GM12878 (cell line): ENCODE measurements at regions not wholly inside any gene's neighbourhood (a gene's known extent, or its start where the extent isn't known, plus 50 kb on each side); places are given as distances from the start of the nearest gene placed in this dataset.

Experiments
- ATAC-seq: fragments of 200-7000 bp; cut with Tn5 transposase; 3 replicates; pipeline ENCODE4 v1.9.1; 2020; ENCODE audit warnings: mild to moderate bottlenecking, moderate library complexity
- BruUV-seq: library from RNA; stranded (reverse); fragments of 400-500 nt; replicated peaks from 2 replicates; lab custom pipeline; 2021; lab: Mats Ljungman, UMichigan
- CTCF ChIA-PET: fragments of 300-600 bp; sonication (Branson Sonifier 250); formaldehyde crosslinking; extraction: SDS; loops from one replicate; lab custom pipeline; 2021; ENCODE audit warnings: inconsistent platforms; lab: Yijun Ruan, JAX
- POLR2A ChIA-PET: fragments of 350-600 bp; formaldehyde crosslinking; extraction: SDS; loops from one replicate; lab custom pipeline; 2021; ENCODE audit warnings: inconsistent platforms; lab: Charles Lee
- RAD21 ChIA-PET: fragments of 300-600 bp; sonication (Branson Sonifier 250); formaldehyde crosslinking; loops from one replicate; lab custom pipeline; 2023; ENCODE audit warnings: antibody characterized with exemption; ENCODE audit not compliant: unreplicated experiment; lab: Charles Lee
- SMC1A ChIA-PET: fragments of 300-600 bp; sonication (Branson Sonifier 250); formaldehyde crosslinking; loops from one replicate; lab custom pipeline; 2023; ENCODE audit not compliant: unreplicated experiment, uncharacterized antibody; lab: Charles Lee
- DNase-seq: peaks from one replicate; pipeline ENCODE4 v3.0.0-alpha.2; 2011; ENCODE audit warnings: low read depth, low spot score
- FAIRE-seq: peaks from 3 replicates; lab custom pipeline; 2011; peaks lifted over from hg19 to GRCh38; lab: Jason Lieb, UNC
- H2AFZ ChIP-seq: 2 replicates; pipeline ENCODE4 v1.6.0; 2011; ENCODE audit warnings: low read depth, low read length, control low read depth; ENCODE audit not compliant: control insufficient read depth
- H3K27ac ChIP-seq: 2 replicates; pipeline ENCODE4 v1.5.1; 2011; ENCODE audit warnings: control low read depth; ENCODE audit not compliant: control insufficient read depth, insufficient read depth
- H3K27me3 ChIP-seq, 2 experiments: replicated peaks in 1 of 2; 2 replicates each; pipeline versions ENCODE4 v1.6.0 to v1.6.1; 2011; ENCODE audit warnings: low read length in 1 of 2; ENCODE audit not compliant: control insufficient read depth in 2 of 2, insufficient read depth in 2 of 2
- H3K36me3 ChIP-seq, 2 experiments: 2 replicates each; pipeline ENCODE4 v1.5.1; 2011; ENCODE audit warnings: low read length in 1 of 2; ENCODE audit not compliant: control insufficient read depth in 2 of 2, insufficient read depth in 2 of 2
- H3K4me1 ChIP-seq: 2 replicates; pipeline ENCODE4 v1.6.1; 2011; ENCODE audit warnings: mild to moderate bottlenecking, low read length, moderate library complexity, mixed read lengths; ENCODE audit not compliant: control insufficient read depth, insufficient read depth
- H3K4me2 ChIP-seq: 2 replicates; pipeline ENCODE4 v1.6.0; 2011; ENCODE audit warnings: control low read depth; ENCODE audit not compliant: control insufficient read depth, insufficient read depth
- H3K4me3 ChIP-seq: fragments of 200-600 bp; sonication (generic); 2 replicates; pipeline ENCODE4 v1.5.1; 2016
- H3K79me2 ChIP-seq: 2 replicates; pipeline ENCODE4 v1.6.0; 2011; ENCODE audit warnings: low read length; ENCODE audit not compliant: control insufficient read depth, insufficient read depth
- H3K9ac ChIP-seq: 2 replicates; pipeline ENCODE4 v1.8.0; 2011; ENCODE audit warnings: low read length, control low read depth, mixed read lengths; ENCODE audit not compliant: control insufficient read depth, insufficient read depth
- H3K9me3 ChIP-seq: replicated peaks from 3 replicates; pipeline ENCODE4 v1.5.1; 2011; ENCODE audit warnings: mild to moderate bottlenecking, low read length; ENCODE audit not compliant: control insufficient read depth, insufficient read depth
- H4K20me1 ChIP-seq: 2 replicates; pipeline ENCODE4 v1.6.0; 2011; ENCODE audit not compliant: control insufficient read depth, insufficient read depth
- ATF3 ChIP-seq: IDR thresholded peaks from 2 replicates; pipeline ENCODE4 v1.6.1; 2011; ENCODE audit warnings: low read depth, mild to moderate bottlenecking, low read length, moderate library complexity, borderline replicate concordance; ENCODE audit errors: extremely low read depth
- ETV6 ChIP-seq, 2 experiments: fragments of 450-650 bp in 1 of 2; IDR thresholded peaks in 1 of 2; conservative IDR thresholded peaks in 1 of 2; 2 replicates each; pipeline ENCODE4 v1.6.1; 2014; ENCODE audit warnings: antibody characterized with exemption in 1 of 2, borderline replicate concordance in 1 of 2, low read depth in 1 of 2, mild to moderate bottlenecking in 1 of 2, moderate library complexity in 1 of 2
- RELA ChIP-seq: fragments of 450-650 bp; IDR thresholded peaks from 2 replicates; pipeline ENCODE4 v1.8.0; 2014; ENCODE audit warnings: borderline replicate concordance; ENCODE audit not compliant: partially characterized antibody
- RUNX3 ChIP-seq: IDR thresholded peaks from 2 replicates; pipeline ENCODE4 v1.6.1; 2012; ENCODE audit warnings: low read length, inconsistent platforms
- SKIL ChIP-seq: fragments of 450-650 bp; IDR thresholded peaks from 2 replicates; pipeline ENCODE4 v1.6.1; 2017; ENCODE audit warnings: mild to moderate bottlenecking, low read depth, inconsistent platforms; ENCODE audit not compliant: poor library complexity, severe bottlenecking
- ZBED1 ChIP-seq: IDR thresholded peaks from 2 replicates; pipeline ENCODE4 v1.6.1; 2016; ENCODE audit warnings: borderline replicate concordance
- WGBS: methylation state at CpG from one replicate; pipeline ENCODE4 v1.1.6; 2016; ENCODE audit warnings: low lambda C conversion rate; ENCODE audit not compliant: insufficient replicate concordance, insufficient coverage; ENCODE audit errors: missing lambda C conversion rate; 5-methylcytosine and 5-hydroxymethylcytosine counted together
- in situ Hi-C: fragments of 300-500 bp; cut with MboI; formaldehyde crosslinking; loops from 9 replicates; pipeline ENCODE4 v1.14.3; 2018; ENCODE audit warnings: mixed read lengths
- intact Hi-C: fragments of 100-400 bp; cut with micrococcal nuclease; formaldehyde crosslinking; loops from one replicate; pipeline ENCODE4 v1.14.2; 2022; ENCODE audit not compliant: unreplicated experiment
- TF ChIP-seq, protein P1 (sequence below): fragments of 450-650 bp; IDR thresholded peaks from 2 replicates; pipeline ENCODE4 v1.6.1; 2018; ENCODE audit warnings: borderline replicate concordance, mild to moderate bottlenecking; ENCODE audit not compliant: partially characterized antibody
- TF ChIP-seq, protein P2 (sequence below): IDR thresholded peaks from 2 replicates; pipeline ENCODE4 v1.6.1; 2011; ENCODE audit warnings: borderline replicate concordance, low read depth, mild to moderate bottlenecking, moderate library complexity, mixed read lengths, low read length; ENCODE audit not compliant: insufficient read depth; ENCODE audit errors: extremely low read length
- TF ChIP-seq, protein P3 (sequence below): fragments of 450-650 bp; formaldehyde crosslinking; IDR thresholded peaks from 2 replicates; pipeline ENCODE4 v1.4.0; 2020; ENCODE audit warnings: mild to moderate bottlenecking, moderate library complexity
- TF ChIP-seq, protein P4 (sequence below): IDR thresholded peaks from 2 replicates; pipeline ENCODE4 v1.6.1; 2012; ENCODE audit warnings: low read length, inconsistent platforms

DNA sequence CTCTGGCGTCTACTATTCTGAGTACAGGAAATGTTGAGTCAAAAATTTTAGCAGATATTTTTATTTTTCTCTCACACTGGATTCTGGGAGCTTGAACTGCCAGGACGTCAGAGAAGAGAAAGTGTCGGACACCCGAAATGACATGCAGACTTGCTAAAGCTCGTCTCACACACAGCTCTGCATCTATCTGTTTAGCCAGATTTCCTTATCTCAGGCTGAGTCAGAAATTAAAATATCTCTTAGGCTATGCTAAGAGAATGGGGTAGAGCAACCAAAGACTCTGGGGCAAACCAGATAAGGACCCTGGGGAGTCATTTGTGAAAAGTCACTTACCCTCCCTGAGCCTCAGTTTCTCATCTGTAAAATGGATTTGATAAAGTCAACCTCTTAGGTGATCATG is 1124.1 kb downstream of the VRK1 start:
- H3K9ac ChIP-seq = no peak overlapping the region
- no peak for DNase-seq
- H4K20me1 ChIP-seq = no peaks in the 10 kb centered on the region
- no peak overlapping the region for H3K4me3 ChIP-seq
- no peaks in the 10 kb centered on the region for H3K79me2 ChIP-seq
- POLR2A ChIA-PET = no interaction called here
- no peak for TF ChIP-seq RUNX3
- no peak for TF ChIP-seq ATF3
- TF ChIP-seq, protein P1, sequence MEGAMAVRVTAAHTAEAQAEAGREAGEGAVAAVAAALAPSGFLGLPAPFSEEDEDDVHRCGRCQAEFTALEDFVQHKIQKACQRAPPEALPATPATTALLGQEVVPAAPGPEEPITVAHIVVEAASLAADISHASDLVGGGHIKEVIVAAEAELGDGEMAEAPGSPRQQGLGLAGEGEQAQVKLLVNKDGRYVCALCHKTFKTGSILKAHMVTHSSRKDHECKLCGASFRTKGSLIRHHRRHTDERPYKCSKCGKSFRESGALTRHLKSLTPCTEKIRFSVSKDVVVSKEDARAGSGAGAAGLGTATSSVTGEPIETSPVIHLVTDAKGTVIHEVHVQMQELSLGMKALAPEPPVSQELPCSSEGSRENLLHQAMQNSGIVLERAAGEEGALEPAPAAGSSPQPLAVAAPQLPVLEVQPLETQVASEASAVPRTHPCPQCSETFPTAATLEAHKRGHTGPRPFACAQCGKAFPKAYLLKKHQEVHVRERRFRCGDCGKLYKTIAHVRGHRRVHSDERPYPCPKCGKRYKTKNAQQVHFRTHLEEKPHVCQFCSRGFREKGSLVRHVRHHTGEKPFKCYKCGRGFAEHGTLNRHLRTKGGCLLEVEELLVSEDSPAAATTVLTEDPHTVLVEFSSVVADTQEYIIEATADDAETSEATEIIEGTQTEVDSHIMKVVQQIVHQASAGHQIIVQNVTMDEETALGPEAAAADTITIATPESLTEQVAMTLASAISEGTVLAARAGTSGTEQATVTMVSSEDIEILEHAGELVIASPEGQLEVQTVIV = no peak
- no peak for TF ChIP-seq RELA
- TF ChIP-seq, protein P2, sequence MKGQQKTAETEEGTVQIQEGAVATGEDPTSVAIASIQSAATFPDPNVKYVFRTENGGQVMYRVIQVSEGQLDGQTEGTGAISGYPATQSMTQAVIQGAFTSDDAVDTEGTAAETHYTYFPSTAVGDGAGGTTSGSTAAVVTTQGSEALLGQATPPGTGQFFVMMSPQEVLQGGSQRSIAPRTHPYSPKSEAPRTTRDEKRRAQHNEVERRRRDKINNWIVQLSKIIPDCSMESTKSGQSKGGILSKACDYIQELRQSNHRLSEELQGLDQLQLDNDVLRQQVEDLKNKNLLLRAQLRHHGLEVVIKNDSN = no peak
- TF ChIP-seq ZBED1 = no peak
- TF ChIP-seq, protein P3, sequence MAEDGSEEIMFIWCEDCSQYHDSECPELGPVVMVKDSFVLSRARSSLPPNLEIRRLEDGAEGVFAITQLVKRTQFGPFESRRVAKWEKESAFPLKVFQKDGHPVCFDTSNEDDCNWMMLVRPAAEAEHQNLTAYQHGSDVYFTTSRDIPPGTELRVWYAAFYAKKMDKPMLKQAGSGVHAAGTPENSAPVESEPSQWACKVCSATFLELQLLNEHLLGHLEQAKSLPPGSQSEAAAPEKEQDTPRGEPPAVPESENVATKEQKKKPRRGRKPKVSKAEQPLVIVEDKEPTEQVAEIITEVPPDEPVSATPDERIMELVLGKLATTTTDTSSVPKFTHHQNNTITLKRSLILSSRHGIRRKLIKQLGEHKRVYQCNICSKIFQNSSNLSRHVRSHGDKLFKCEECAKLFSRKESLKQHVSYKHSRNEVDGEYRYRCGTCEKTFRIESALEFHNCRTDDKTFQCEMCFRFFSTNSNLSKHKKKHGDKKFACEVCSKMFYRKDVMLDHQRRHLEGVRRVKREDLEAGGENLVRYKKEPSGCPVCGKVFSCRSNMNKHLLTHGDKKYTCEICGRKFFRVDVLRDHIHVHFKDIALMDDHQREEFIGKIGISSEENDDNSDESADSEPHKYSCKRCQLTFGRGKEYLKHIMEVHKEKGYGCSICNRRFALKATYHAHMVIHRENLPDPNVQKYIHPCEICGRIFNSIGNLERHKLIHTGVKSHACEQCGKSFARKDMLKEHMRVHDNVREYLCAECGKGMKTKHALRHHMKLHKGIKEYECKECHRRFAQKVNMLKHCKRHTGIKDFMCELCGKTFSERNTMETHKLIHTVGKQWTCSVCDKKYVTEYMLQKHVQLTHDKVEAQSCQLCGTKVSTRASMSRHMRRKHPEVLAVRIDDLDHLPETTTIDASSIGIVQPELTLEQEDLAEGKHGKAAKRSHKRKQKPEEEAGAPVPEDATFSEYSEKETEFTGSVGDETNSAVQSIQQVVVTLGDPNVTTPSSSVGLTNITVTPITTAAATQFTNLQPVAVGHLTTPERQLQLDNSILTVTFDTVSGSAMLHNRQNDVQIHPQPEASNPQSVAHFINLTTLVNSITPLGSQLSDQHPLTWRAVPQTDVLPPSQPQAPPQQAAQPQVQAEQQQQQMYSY (CRISPR knock-in tag) = no peak
- TF ChIP-seq ETV6 (conservative IDR thresholded peaks at IDR 0.05 in 1 of 2, IDR thresholded peaks at IDR 0.05 in 1 of 2; ENCODE audit: borderline replicate concordance in 1 of 2, low read depth in 1 of 2) = no peak
- TF ChIP-seq SKIL = no peak
- TF ChIP-seq, protein P4, sequence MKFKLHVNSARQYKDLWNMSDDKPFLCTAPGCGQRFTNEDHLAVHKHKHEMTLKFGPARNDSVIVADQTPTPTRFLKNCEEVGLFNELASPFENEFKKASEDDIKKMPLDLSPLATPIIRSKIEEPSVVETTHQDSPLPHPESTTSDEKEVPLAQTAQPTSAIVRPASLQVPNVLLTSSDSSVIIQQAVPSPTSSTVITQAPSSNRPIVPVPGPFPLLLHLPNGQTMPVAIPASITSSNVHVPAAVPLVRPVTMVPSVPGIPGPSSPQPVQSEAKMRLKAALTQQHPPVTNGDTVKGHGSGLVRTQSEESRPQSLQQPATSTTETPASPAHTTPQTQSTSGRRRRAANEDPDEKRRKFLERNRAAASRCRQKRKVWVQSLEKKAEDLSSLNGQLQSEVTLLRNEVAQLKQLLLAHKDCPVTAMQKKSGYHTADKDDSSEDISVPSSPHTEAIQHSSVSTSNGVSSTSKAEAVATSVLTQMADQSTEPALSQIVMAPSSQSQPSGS = no peak
- FAIRE-seq = no peak
- CTCF ChIA-PET = no interaction called here
- no peaks in the 10 kb centered on the region; the same call in 2 of the 3 replicates for H3K9me3 ChIP-seq
- no peak overlapping the region for H3K4me2 ChIP-seq
- no peak overlapping the region for H3K27ac ChIP-seq
- in situ Hi-C loops = no loop called here
- RAD21 ChIA-PET = no interaction called here
- no peaks in the 10 kb centered on the region for H3K36me3 ChIP-seq
- no peak overlapping the region for H2AFZ ChIP-seq
- no TSS peak for BruUV-seq
- H3K27me3 ChIP-seq = no peaks in the 10 kb centered on the region
- H3K4me1 ChIP-seq = no peaks in the 10 kb centered on the region
- 45% methylated on average over 5 of the region's 5 CpGs for WGBS
- intact Hi-C loops = loop anchor here (5.0 kb wide), 1 partner anchor 51 kb away; no protein-coding TSS in a partner anchor
- SMC1A ChIA-PET = no interaction called here
- ATAC-seq = no peak
